ENCODE measurements at regions not wholly inside any gene's neighbourhood (a gene's known extent, or its start where the extent isn't known, plus 50 kb on each side); places are given as distances from the start of the nearest gene placed in this dataset.

DNA sequence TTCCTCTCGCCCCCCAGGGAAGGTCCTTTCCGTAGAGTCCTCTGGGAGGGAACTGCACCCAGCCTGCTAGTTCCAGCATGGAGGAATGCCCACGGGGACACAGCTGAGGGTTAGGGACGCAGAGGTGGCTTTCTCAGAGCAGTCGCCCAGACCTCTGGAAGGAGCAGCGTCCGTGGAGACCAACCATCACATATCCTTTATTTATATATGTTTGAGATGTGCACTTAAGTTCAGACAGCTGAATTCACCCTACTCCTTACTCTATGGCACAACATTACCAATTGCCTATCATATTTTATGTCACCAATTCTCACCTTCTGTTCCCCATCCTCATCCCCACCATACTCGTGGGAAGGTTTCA, 305.6 kb upstream of the DIO3 start:
- H3K4me1 Mint-ChIP-seq: no peaks in the 10 kb centered on the region
- H3K9me3 Mint-ChIP-seq: peaks cover 0 to 3% (median 0%) of the 10 kb centered on the region in 7 donors
- no peaks in the 10 kb centered on the region for H3K4me1 ChIP-seq (ENCODE audit: control insufficient read depth in 1 of 2, insufficient read depth in 2 of 2, low read length in 2 of 2)
- no peak overlapping the region for H3K27ac Mint-ChIP-seq
- no peaks in the 10 kb centered on the region for H4K20me1 ChIP-seq (ENCODE audit: insufficient read depth, low read length)
- intact Hi-C loops (cut with micrococcal nuclease): no loop called here
- no peak for DNase-seq
- H3K27ac ChIP-seq (ENCODE audit: low read depth in 1 of 2, low read length in 2 of 2): no peak overlapping the region
- TF ChIP-seq, protein P1, sequence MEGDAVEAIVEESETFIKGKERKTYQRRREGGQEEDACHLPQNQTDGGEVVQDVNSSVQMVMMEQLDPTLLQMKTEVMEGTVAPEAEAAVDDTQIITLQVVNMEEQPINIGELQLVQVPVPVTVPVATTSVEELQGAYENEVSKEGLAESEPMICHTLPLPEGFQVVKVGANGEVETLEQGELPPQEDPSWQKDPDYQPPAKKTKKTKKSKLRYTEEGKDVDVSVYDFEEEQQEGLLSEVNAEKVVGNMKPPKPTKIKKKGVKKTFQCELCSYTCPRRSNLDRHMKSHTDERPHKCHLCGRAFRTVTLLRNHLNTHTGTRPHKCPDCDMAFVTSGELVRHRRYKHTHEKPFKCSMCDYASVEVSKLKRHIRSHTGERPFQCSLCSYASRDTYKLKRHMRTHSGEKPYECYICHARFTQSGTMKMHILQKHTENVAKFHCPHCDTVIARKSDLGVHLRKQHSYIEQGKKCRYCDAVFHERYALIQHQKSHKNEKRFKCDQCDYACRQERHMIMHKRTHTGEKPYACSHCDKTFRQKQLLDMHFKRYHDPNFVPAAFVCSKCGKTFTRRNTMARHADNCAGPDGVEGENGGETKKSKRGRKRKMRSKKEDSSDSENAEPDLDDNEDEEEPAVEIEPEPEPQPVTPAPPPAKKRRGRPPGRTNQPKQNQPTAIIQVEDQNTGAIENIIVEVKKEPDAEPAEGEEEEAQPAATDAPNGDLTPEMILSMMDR (IDR thresholded peaks at IDR 0.05): no peak
- no peak overlapping the region for H3K9ac ChIP-seq (ENCODE audit: insufficient read depth, low read length, poor library complexity, severe bottlenecking)
- no peaks in the 10 kb centered on the region for H3K9me3 ChIP-seq (replicated peaks in 1 of 2; ENCODE audit: control insufficient read depth in 1 of 2, insufficient read depth in 1 of 2, low read length in 2 of 2)
- no peak overlapping the region for H3K4me3 ChIP-seq (replicated peaks in 1 of 3; ENCODE audit: low read depth in 2 of 3, low read length in 3 of 3)
- no peak overlapping the region for H2AFZ ChIP-seq (ENCODE audit: insufficient read depth, low read depth, low read length, poor library complexity, severe bottlenecking)
- H3K27me3 Mint-ChIP-seq (ENCODE audit: low read depth in 3 of 3): no peaks in the 10 kb centered on the region
- H3K79me2 ChIP-seq (ENCODE audit: insufficient read depth, low read length): no peaks in the 10 kb centered on the region
- peaks cover 0 to 2% of the 10 kb centered on the region in 2 donors for H3K27me3 ChIP-seq (ENCODE audit: control insufficient read depth in 2 of 2, insufficient read depth in 2 of 2, low read length in 2 of 2)
- 100% methylated on average over 2 of the region's 8 CpGs for WGBS (ENCODE audit: insufficient coverage)
- no peak overlapping the region for H3K4me3 Mint-ChIP-seq
- H3K4me2 ChIP-seq (replicated peaks; ENCODE audit: extremely low read depth, low read length, poor library complexity, severe bottlenecking): no peak overlapping the region
- no peaks in the 10 kb centered on the region for H3K36me3 ChIP-seq (replicated peaks in 1 of 2; ENCODE audit: control insufficient read depth in 1 of 2, insufficient read depth in 2 of 2, low read length in 2 of 2)
- no peaks in the 10 kb centered on the region for H3K36me3 Mint-ChIP-seq

DNA sequence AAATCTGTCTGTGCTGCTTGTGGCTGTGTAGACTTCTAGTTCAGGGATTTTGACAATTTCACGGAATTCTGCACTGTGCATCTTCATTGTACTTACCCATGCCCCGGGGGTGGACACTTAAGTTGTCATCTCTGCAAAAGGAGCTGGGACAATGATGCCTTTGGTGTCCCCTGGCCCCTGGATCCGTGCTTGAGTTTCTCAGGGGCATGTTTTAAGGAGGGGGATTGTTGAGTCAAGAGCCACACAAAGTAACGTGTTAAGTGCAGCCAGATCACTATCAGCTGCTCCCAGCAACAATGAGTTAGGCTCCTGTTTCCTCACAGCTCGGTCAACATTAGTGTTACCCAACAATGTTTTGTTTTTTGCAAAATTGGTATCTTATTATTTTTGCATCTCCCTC, 305.0 kb upstream of the DIO3 start:
- Mint-ChIP-seq H3K27me3 (ENCODE audit: low read depth in 3 of 3) (peaks cover 0 to 1% (median 0%) of the 10 kb centered on the region in 3 donors), H3K9me3 (peaks cover 0 to 3% (median 0%) of the 10 kb centered on the region in 7 donors)
- TF ChIP-seq, protein P1 (IDR thresholded peaks at IDR 0.05): no peak

More for the DNA sequence above, 305.0 kb upstream of the DIO3 start:
- Histone ChIP-seq H3K27ac (ENCODE audit: low read depth in 1 of 2, low read length in 2 of 2) (no peak overlapping the region), H3K4me1 (ENCODE audit: control insufficient read depth in 1 of 2, insufficient read depth in 2 of 2, low read length in 2 of 2) (no peaks in the 10 kb centered on the region), H3K9me3 (replicated peaks in 1 of 2; ENCODE audit: control insufficient read depth in 1 of 2, insufficient read depth in 1 of 2, low read length in 2 of 2) (no peaks in the 10 kb centered on the region), H3K4me2 (replicated peaks; ENCODE audit: extremely low read depth, low read length, poor library complexity, severe bottlenecking) (no peak overlapping the region), H4K20me1 (ENCODE audit: insufficient read depth, low read length) (no peaks in the 10 kb centered on the region), H3K4me3 (replicated peaks in 1 of 3; ENCODE audit: low read depth in 2 of 3, low read length in 3 of 3) (no peak overlapping the region), H2AFZ (ENCODE audit: insufficient read depth, low read depth, low read length, poor library complexity, severe bottlenecking) (no peak overlapping the region), H3K79me2 (ENCODE audit: insufficient read depth, low read length) (no peaks in the 10 kb centered on the region), H3K9ac (ENCODE audit: insufficient read depth, low read length, poor library complexity, severe bottlenecking) (no peak overlapping the region), H3K27me3 (ENCODE audit: control insufficient read depth in 2 of 2, insufficient read depth in 2 of 2, low read length in 2 of 2) (peaks cover 0 to 2% of the 10 kb centered on the region in 2 donors), H3K36me3 (replicated peaks in 1 of 2; ENCODE audit: control insufficient read depth in 1 of 2, insufficient read depth in 2 of 2, low read length in 2 of 2) (no peaks in the 10 kb centered on the region)
- Mint-ChIP-seq H3K36me3 (no peaks in the 10 kb centered on the region), H3K4me3 (no peak overlapping the region), H3K4me1 (no peaks in the 10 kb centered on the region), H3K27ac (peak overlapping the region in 1 of 7 donors; percentile 8)
- intact Hi-C loops (cut with micrococcal nuclease): no loop called here
- WGBS (ENCODE audit: insufficient coverage): 61% methylated on average over 3 of the region's 5 CpGs
- DNase-seq: no peak

Measured in CD14-positive monocyte (primary cell).